IPS-NIHi7 (cell line): ENCODE measurements at regions not wholly inside any gene's neighbourhood (a gene's known extent, or its start where the extent isn't known, plus 50 kb on each side); places are given as distances from the start of the nearest gene placed in this dataset.
"Not testable (repeated sequence)": the region's sequence is repeated elsewhere in the genome, so short reads cannot be mapped to it uniquely, and the experiment has no call there.

Source experiments
- DNase-seq: peaks from one replicate; pipeline ENCODE4 v3.0.0; 2012; ENCODE audit warnings: mixed read lengths; ENCODE audit errors: extremely low spot score

GRCh38 chr2:140178234-140178633 is 1398.0 kb upstream of the NXPH2 start:
- DNase-seq = no peak

- DNase-seq = no peak
Measured at GRCh38 chr2:140177086-140177485, 1396.9 kb upstream of the NXPH2 start.

GRCh38 chr2:140173790-140174189 is 1393.6 kb upstream of the NXPH2 start:
- DNase-seq = no peak

- no peak for DNase-seq
Measured at GRCh38 chr2:140164449-140164848, 1384.3 kb upstream of the NXPH2 start.

- no peak for DNase-seq
Measured at GRCh38 chr2:140158259-140158658, 1378.1 kb upstream of the NXPH2 start.

GRCh38 chr2:140157816-140158215 is 1377.6 kb upstream of the NXPH2 start:
- DNase-seq = no peak

GRCh38 chr2:140154706-140155105 is 1374.5 kb upstream of the NXPH2 start:
- DNase-seq = no peak

- DNase-seq = no peak
Measured at GRCh38 chr2:140154271-140154670, 1374.1 kb upstream of the NXPH2 start.

- no peak for DNase-seq
Measured at GRCh38 chr2:140144611-140145010, 1364.4 kb upstream of the NXPH2 start.

- no peak for DNase-seq
Measured at GRCh38 chr2:140138736-140139135, 1358.5 kb upstream of the NXPH2 start.

GRCh38 chr2:140136861-140137260 is 1356.7 kb upstream of the NXPH2 start:
- DNase-seq = no peak

GRCh38 chr2:140136366-140136765 is 1356.2 kb upstream of the NXPH2 start:
- no peak for DNase-seq

GRCh38 chr2:140128909-140129308 is 1348.7 kb upstream of the NXPH2 start:
- DNase-seq = no peak

GRCh38 chr2:140122001-140122400 is 1341.8 kb upstream of the NXPH2 start:
- DNase-seq = no peak

GRCh38 chr2:140117386-140117785 is 1337.2 kb upstream of the NXPH2 start:
- no peak for DNase-seq

GRCh38 chr2:140108706-140109475 is 1328.7 kb upstream of the NXPH2 start:
- peak; percentile 10 for DNase-seq

- DNase-seq = no peak
Measured at GRCh38 chr2:140091926-140092325, 1311.7 kb upstream of the NXPH2 start.

GRCh38 chr2:140086964-140087363 is 1306.8 kb upstream of the NXPH2 start:
- DNase-seq = no peak

GRCh38 chr2:140085674-140086073 is 1305.5 kb upstream of the NXPH2 start:
- DNase-seq = no peak

GRCh38 chr2:140079038-140079437 is 1298.8 kb upstream of the NXPH2 start:
- DNase-seq = no peak

GRCh38 chr2:140076164-140076563 is 1296.0 kb upstream of the NXPH2 start:
- no peak for DNase-seq

- not testable (repeated sequence) for DNase-seq
Measured at GRCh38 chr2:140073763-140074162, 1293.6 kb upstream of the NXPH2 start.

- no peak for DNase-seq
Measured at GRCh38 chr2:140067661-140068060, 1287.5 kb upstream of the NXPH2 start.

- peak; percentile 7 for DNase-seq
Measured at GRCh38 chr2:140064243-140064642, 1284.1 kb upstream of the NXPH2 start.
